ENCODE measurements at regions not wholly inside any gene's neighbourhood (a gene's known extent, or its start where the extent isn't known, plus 50 kb on each side); places are given as distances from the start of the nearest gene placed in this dataset.

DNA sequence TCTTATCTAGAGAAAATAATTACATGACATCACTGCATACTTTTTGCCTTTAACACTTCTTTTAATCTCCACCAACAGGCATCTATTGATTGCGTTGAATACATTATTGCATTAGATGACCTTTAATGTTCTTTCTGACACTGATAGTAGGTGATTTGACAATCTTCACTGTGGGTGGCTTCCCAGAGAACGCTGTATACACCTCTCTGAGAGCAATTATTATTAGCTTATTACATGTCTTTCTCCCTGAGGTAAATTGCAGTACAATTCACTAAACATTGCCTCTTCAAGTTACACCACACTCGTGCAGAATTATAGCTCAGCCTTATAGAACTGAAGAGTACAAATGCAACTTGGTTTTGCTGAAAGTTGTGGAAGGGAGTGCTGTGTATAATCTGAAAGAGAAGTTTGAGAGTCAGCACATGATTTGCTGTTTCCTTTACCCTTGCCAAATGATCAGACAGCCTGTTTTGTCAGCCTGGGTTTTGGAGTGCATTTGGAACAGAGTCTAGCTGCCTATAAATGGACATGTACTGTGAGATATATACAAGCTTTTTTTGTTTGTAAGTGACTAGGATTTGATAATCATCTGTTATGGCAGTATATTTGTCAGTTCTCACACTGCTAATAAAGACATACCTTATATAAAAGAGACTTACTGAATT is 369.2 kb downstream of the CCER1 start:
- Histone ChIP-seq H3K9ac (replicated peaks; ENCODE audit: extremely low read depth, insufficient read depth, low read length) (no peak overlapping the region), H3K9me3 (replicated peaks; ENCODE audit: control insufficient read depth, insufficient read depth, low read length) (no peaks in the 10 kb centered on the region), H3K4me1 (ENCODE audit: control insufficient read depth, extremely low read depth, insufficient read depth, low read length) (no peaks in the 10 kb centered on the region), H3K27me3 (ENCODE audit: control insufficient read depth in 2 of 2, insufficient read depth in 2 of 2, low read length in 2 of 2) (no peaks in the 10 kb centered on the region), H3K27ac (ENCODE audit: insufficient read depth, low read depth, low read length) (no peak overlapping the region), H3K79me2 (ENCODE audit: control insufficient read depth, insufficient read depth, low read length) (no peaks in the 10 kb centered on the region), H2AFZ (ENCODE audit: low read depth, low read length) (no peak overlapping the region), H3K4me2 (ENCODE audit: insufficient read depth, low read length) (no peak overlapping the region), H3K36me3 (ENCODE audit: control insufficient read depth in 2 of 2, extremely low read depth in 1 of 2, insufficient read depth in 2 of 2, low read length in 2 of 2) (no peaks in the 10 kb centered on the region), H4K20me1 (replicated peaks; ENCODE audit: control insufficient read depth, extremely low read depth, insufficient read depth, low read length) (no peaks in the 10 kb centered on the region), H3K9me1 (replicated peaks; ENCODE audit: control insufficient read depth, extremely low read depth, insufficient read depth, low read length) (no peaks in the 10 kb centered on the region), H3K4me3 (replicated peaks in 1 of 3; ENCODE audit: insufficient read depth in 1 of 3, low read depth in 1 of 3, low read length in 3 of 3) (no peak overlapping the region)
- FAIRE-seq (no peak), DNase-seq (ENCODE audit: low read depth, low spot score) (peak; percentile 16)
- BruUV-seq (replicated peaks) = no TSS peak
- POLR2A ChIA-PET = no interaction called here
- intact Hi-C loops (cut with micrococcal nuclease) = no loop called here
- TF ChIP-seq JUN (IDR thresholded peaks at IDR 0.05; ENCODE audit: borderline replicate concordance, insufficient read depth, insufficient read length, low read depth) (no peak), MAX (IDR thresholded peaks at IDR 0.05; ENCODE audit: insufficient read depth, insufficient read length) (no peak), POLR2A (IDR thresholded peaks at IDR 0.05; ENCODE audit: low read depth, low read length) (no peak), POLR2AphosphoS5 (IDR thresholded peaks at IDR 0.05; ENCODE audit: insufficient read depth, low read depth, low read length) (no peak), EZH2 (IDR thresholded peaks at IDR 0.05; ENCODE audit: borderline replicate concordance, low read depth, low read length, severe bottlenecking) (no peak), FOS (IDR thresholded peaks at IDR 0.05; ENCODE audit: borderline replicate concordance, insufficient read depth, low read length) (no peak), MYC (IDR thresholded peaks at IDR 0.05; ENCODE audit: low read depth, low read length) (no peak), GATA2 (IDR thresholded peaks at IDR 0.05; ENCODE audit: insufficient read depth, insufficient read length, low read depth, low read length) (no peak)
- TF ChIP-seq, protein P1, sequence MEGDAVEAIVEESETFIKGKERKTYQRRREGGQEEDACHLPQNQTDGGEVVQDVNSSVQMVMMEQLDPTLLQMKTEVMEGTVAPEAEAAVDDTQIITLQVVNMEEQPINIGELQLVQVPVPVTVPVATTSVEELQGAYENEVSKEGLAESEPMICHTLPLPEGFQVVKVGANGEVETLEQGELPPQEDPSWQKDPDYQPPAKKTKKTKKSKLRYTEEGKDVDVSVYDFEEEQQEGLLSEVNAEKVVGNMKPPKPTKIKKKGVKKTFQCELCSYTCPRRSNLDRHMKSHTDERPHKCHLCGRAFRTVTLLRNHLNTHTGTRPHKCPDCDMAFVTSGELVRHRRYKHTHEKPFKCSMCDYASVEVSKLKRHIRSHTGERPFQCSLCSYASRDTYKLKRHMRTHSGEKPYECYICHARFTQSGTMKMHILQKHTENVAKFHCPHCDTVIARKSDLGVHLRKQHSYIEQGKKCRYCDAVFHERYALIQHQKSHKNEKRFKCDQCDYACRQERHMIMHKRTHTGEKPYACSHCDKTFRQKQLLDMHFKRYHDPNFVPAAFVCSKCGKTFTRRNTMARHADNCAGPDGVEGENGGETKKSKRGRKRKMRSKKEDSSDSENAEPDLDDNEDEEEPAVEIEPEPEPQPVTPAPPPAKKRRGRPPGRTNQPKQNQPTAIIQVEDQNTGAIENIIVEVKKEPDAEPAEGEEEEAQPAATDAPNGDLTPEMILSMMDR (IDR thresholded peaks at IDR 0.05; ENCODE audit: extremely low read depth in 1 of 2, insufficient read depth in 1 of 2, low read depth in 1 of 2, low read length in 2 of 2) = no peak
- CTCF ChIA-PET = no interaction called here
- dilution Hi-C loops (cut with MboI; ENCODE audit: extremely low pct_ligation_motif_present, low sequenced_read_pairs) = no loop called here
